ENCODE measurements at regions not wholly inside any gene's neighbourhood (a gene's known extent, or its start where the extent isn't known, plus 50 kb on each side); places are given as distances from the start of the nearest gene placed in this dataset.

- TF ChIP-seq TCF7 (IDR thresholded peaks at IDR 0.05; ENCODE audit: borderline replicate concordance) (no peak), SMAD1 (IDR thresholded peaks at IDR 0.05; ENCODE audit: low read depth, partially characterized antibody) (no peak), POLR2A (IDR thresholded peaks at IDR 0.05; ENCODE audit: low read depth, low read length) (no peak), ESRRA (IDR thresholded peaks at IDR 0.05; ENCODE audit: low read length) (no peak), CBX5 (IDR thresholded peaks at IDR 0.05; ENCODE audit: low read depth) (no peak), MXI1 (IDR thresholded peaks at IDR 0.05; ENCODE audit: low read depth, low read length) (no peak), SRF (IDR thresholded peaks at IDR 0.05; ENCODE audit: low read depth in 2 of 2, low read length in 2 of 2) (no peak), SP1 (IDR thresholded peaks at IDR 0.05; ENCODE audit: low read depth, low read length) (no peak), ATF3 (IDR thresholded peaks at IDR 0.05; ENCODE audit: borderline replicate concordance, extremely low read depth, low read depth, low read length) (no peak), NFYB (IDR thresholded peaks at IDR 0.05; ENCODE audit: insufficient read depth, low read depth, low read length) (no peak)
- TF ChIP-seq, protein P1, sequence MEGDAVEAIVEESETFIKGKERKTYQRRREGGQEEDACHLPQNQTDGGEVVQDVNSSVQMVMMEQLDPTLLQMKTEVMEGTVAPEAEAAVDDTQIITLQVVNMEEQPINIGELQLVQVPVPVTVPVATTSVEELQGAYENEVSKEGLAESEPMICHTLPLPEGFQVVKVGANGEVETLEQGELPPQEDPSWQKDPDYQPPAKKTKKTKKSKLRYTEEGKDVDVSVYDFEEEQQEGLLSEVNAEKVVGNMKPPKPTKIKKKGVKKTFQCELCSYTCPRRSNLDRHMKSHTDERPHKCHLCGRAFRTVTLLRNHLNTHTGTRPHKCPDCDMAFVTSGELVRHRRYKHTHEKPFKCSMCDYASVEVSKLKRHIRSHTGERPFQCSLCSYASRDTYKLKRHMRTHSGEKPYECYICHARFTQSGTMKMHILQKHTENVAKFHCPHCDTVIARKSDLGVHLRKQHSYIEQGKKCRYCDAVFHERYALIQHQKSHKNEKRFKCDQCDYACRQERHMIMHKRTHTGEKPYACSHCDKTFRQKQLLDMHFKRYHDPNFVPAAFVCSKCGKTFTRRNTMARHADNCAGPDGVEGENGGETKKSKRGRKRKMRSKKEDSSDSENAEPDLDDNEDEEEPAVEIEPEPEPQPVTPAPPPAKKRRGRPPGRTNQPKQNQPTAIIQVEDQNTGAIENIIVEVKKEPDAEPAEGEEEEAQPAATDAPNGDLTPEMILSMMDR (IDR thresholded peaks at IDR 0.05 in 2 of 3, conservative IDR thresholded peaks at IDR 0.05 in 1 of 3; ENCODE audit: control insufficient read depth in 2 of 3, extremely low read depth in 1 of 3, insufficient read depth in 1 of 3, low read depth in 3 of 3, low read length in 3 of 3), result no peak
- TF ChIP-seq, protein P2, sequence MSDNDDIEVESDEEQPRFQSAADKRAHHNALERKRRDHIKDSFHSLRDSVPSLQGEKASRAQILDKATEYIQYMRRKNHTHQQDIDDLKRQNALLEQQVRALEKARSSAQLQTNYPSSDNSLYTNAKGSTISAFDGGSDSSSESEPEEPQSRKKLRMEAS (IDR thresholded peaks at IDR 0.05; ENCODE audit: low read depth, low read length), result no peak
These were observed 671.6 kb downstream of the MATN1 start for GRCh38 chr1:30051777-30052176.
